ENCODE measurements at regions not wholly inside any gene's neighbourhood (a gene's known extent, or its start where the extent isn't known, plus 50 kb on each side); places are given as distances from the start of the nearest gene placed in this dataset.
A peak's percentile ranks its signal among the peaks of the same experiment; 100 is the strongest.

DNA sequence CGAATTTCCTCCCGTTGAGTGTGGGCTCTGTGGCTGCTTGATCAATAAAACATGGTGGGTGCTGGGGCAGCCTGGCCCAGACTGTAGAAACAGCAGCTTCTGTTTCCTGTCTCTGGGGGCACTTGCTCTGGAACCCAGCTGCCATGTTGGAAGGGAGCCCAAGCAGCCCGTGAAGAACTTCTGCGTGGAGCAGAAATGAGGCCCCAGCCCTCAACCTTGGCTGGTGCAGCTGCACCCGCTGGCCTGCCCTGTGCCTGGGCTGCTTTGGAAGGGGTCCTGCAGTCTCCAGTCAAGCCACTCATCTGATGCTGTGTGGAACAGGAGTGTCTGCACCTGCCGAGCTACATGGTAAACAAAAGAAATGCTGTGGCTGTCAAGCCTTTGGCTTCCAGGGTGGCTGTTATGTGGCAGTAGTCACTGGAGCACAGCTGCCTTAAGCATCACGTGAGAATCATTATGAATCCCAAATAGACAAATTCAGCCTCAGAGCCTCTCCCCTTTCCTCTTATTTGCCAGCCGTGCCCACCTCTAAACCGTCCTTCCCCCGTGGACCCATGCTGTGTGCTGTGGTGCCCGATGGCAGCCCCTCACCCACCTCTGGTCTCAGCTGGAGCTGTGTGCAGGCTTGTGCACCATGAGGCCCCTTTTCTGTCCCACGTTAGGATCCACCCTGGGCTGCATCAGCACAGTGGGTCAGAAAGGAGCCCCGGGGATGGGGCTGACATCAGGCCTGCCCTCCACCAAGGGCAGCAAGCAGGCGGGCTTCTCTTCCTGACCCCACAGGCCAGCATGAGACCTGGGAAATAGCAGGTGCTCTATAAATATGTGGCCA is 134.0 kb upstream of the HDAC4 start:
- TF ChIP-seq, protein P1, sequence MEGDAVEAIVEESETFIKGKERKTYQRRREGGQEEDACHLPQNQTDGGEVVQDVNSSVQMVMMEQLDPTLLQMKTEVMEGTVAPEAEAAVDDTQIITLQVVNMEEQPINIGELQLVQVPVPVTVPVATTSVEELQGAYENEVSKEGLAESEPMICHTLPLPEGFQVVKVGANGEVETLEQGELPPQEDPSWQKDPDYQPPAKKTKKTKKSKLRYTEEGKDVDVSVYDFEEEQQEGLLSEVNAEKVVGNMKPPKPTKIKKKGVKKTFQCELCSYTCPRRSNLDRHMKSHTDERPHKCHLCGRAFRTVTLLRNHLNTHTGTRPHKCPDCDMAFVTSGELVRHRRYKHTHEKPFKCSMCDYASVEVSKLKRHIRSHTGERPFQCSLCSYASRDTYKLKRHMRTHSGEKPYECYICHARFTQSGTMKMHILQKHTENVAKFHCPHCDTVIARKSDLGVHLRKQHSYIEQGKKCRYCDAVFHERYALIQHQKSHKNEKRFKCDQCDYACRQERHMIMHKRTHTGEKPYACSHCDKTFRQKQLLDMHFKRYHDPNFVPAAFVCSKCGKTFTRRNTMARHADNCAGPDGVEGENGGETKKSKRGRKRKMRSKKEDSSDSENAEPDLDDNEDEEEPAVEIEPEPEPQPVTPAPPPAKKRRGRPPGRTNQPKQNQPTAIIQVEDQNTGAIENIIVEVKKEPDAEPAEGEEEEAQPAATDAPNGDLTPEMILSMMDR (IDR thresholded peaks at IDR 0.05; ENCODE audit: insufficient read depth, low read length) = no peak
- no peak for TF ChIP-seq POLR2AphosphoS5 (IDR thresholded peaks at IDR 0.05; ENCODE audit: low read depth)
- TF ChIP-seq, protein P2, sequence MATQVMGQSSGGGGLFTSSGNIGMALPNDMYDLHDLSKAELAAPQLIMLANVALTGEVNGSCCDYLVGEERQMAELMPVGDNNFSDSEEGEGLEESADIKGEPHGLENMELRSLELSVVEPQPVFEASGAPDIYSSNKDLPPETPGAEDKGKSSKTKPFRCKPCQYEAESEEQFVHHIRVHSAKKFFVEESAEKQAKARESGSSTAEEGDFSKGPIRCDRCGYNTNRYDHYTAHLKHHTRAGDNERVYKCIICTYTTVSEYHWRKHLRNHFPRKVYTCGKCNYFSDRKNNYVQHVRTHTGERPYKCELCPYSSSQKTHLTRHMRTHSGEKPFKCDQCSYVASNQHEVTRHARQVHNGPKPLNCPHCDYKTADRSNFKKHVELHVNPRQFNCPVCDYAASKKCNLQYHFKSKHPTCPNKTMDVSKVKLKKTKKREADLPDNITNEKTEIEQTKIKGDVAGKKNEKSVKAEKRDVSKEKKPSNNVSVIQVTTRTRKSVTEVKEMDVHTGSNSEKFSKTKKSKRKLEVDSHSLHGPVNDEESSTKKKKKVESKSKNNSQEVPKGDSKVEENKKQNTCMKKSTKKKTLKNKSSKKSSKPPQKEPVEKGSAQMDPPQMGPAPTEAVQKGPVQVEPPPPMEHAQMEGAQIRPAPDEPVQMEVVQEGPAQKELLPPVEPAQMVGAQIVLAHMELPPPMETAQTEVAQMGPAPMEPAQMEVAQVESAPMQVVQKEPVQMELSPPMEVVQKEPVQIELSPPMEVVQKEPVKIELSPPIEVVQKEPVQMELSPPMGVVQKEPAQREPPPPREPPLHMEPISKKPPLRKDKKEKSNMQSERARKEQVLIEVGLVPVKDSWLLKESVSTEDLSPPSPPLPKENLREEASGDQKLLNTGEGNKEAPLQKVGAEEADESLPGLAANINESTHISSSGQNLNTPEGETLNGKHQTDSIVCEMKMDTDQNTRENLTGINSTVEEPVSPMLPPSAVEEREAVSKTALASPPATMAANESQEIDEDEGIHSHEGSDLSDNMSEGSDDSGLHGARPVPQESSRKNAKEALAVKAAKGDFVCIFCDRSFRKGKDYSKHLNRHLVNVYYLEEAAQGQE (IDR thresholded peaks at IDR 0.05; ENCODE audit: insufficient replicate concordance, low read depth) = no peak
- TF ChIP-seq GABPA (IDR thresholded peaks at IDR 0.05; ENCODE audit: low read depth) = no peak
- no peak for TF ChIP-seq SPI1 (IDR thresholded peaks at IDR 0.05; ENCODE audit: borderline replicate concordance, low read depth)
- Histone ChIP-seq H3K4me3 (replicated peaks; ENCODE audit: insufficient read depth, low read length) (no peak overlapping the region), H3K27ac (replicated peaks) (no peak overlapping the region), H3K27me3 (ENCODE audit: insufficient read depth, poor library complexity, severe bottlenecking) (no peaks in the 10 kb centered on the region)
- no peak for DNase-seq (ENCODE audit: low read depth in 1 of 2, low spot score in 1 of 2)

DNA sequence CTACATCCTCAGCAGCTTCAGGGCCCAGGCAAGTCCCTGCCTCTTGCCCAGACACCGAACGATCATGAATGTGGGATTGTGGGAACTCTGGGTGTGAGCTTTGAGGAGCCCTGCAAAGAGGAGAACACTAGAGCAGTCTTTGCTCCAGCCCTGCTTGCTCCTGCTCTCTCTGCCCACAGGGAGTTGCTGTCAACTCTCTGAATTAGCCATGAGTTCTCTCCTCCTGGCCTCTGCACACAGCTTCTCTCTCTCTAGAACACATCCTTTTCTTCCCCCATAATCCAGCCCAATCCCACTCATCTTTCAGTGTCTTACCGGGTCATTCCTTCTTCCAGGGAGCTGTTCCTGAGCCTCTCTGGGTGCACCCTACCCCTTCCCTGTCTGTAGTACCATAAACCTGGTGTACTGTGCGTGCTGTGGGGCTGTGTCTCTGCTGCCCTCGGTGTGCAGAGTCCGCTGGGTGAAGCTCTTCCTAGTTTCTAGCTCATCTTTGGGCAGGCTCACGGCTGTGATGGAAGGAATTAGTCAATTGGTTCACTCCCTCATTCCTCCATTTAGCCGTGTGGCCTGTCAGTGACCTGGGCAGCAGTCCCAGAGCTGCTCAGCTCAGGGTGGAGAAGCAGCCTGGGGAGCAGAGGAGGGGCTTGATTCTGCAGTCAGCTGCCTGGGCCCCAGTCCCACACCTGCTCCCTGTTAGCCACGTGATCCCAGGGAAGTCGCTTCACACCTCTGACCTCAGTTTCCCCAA is 132.9 kb upstream of the HDAC4 start:
- TF ChIP-seq SPI1 (IDR thresholded peaks at IDR 0.05; ENCODE audit: borderline replicate concordance, low read depth) (no peak), GABPA (IDR thresholded peaks at IDR 0.05; ENCODE audit: low read depth) (no peak), POLR2AphosphoS5 (IDR thresholded peaks at IDR 0.05; ENCODE audit: low read depth) (no peak)
- TF ChIP-seq, protein P1 (IDR thresholded peaks at IDR 0.05; ENCODE audit: insufficient read depth, low read length) = no peak
- TF ChIP-seq, protein P2 (IDR thresholded peaks at IDR 0.05; ENCODE audit: insufficient replicate concordance, low read depth) = no peak
- Histone ChIP-seq H3K4me3 (replicated peaks; ENCODE audit: insufficient read depth, low read length) (no peak overlapping the region), H3K27ac (replicated peaks) (no peak overlapping the region), H3K27me3 (ENCODE audit: insufficient read depth, poor library complexity, severe bottlenecking) (no peaks in the 10 kb centered on the region)
- DNase-seq (ENCODE audit: low read depth in 1 of 2, low spot score in 1 of 2) = no peak

DNA sequence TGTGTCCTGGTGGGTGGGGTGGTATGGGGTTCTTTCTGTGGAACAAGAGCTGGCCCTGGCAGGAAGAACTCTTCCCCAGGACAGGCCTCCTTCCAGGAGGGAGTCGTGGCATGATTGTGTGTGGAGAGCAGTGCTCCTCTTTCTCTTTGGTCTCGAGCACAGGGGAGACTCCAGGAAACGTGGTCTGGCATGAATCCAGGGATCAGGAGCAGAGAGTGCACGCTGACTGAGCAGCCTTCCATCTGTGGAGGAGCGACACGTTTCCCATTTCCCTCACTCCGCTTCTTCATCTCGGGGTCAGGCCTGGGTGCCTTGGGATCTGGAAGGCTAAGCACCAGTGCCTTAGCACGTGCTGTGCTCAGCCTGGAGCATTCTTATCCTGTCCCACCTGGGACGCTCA is 132.0 kb upstream of the HDAC4 start:
- Histone ChIP-seq H3K4me3 (replicated peaks; ENCODE audit: insufficient read depth, low read length) (no peak overlapping the region), H3K27me3 (ENCODE audit: insufficient read depth, poor library complexity, severe bottlenecking) (no peaks in the 10 kb centered on the region), H3K27ac (replicated peaks) (no peak overlapping the region)
- TF ChIP-seq, protein P2 (IDR thresholded peaks at IDR 0.05; ENCODE audit: insufficient replicate concordance, low read depth) = no peak
- TF ChIP-seq SPI1 (IDR thresholded peaks at IDR 0.05; ENCODE audit: borderline replicate concordance, low read depth) (no peak), GABPA (IDR thresholded peaks at IDR 0.05; ENCODE audit: low read depth) (no peak), POLR2AphosphoS5 (IDR thresholded peaks at IDR 0.05; ENCODE audit: low read depth) (no peak)
- TF ChIP-seq, protein P1 (IDR thresholded peaks at IDR 0.05; ENCODE audit: insufficient read depth, low read length) = no peak
- DNase-seq (ENCODE audit: low read depth in 1 of 2, low spot score in 1 of 2) = peak in 1 of 2 experiments; percentile 28
